ENCODE measurements at regions not wholly inside any gene's neighbourhood (a gene's known extent, or its start where the extent isn't known, plus 50 kb on each side); places are given as distances from the start of the nearest gene placed in this dataset.

DNA sequence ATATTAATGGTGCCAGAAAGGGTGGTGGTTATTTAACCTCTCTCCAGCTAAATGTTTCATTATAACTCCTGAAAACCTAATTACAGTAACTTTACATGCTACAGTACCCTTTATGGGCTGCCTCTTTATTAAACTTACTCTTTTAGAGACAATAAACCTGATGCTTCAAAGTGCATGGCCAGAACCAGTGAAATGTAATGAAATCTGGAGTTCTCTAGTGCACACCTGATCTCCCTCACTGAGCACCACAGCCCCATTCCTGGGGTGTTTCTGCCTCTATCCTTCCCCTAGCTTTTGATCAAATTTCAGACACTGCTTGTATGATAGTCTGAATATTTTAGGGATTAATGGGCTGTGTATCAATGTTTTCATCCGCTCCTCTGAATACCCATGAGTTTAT is 306.5 kb upstream of the WWC1 start:
- DNase-seq (ENCODE audit: low read depth) = no peak

DNA sequence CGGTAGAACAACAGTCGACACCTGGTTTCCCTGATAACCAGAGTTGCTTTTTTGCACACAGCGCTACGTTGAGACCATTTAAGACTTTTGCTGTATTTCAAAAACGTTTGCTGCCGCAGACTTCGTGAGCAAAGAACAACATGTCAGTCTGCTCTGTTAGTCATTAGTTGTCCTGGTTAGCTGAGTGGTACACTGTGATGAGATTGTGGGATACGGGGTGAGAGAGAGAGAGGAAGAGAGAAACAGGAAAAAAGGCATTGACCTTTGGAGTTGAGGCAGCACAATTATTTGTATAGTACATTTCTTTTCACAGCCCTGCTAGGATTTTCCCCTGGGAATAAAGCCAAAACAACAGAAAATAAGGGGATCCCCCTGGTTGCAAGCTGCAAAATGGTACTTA is 306.1 kb upstream of the WWC1 start:
- DNase-seq (ENCODE audit: low read depth) = no peak

DNA sequence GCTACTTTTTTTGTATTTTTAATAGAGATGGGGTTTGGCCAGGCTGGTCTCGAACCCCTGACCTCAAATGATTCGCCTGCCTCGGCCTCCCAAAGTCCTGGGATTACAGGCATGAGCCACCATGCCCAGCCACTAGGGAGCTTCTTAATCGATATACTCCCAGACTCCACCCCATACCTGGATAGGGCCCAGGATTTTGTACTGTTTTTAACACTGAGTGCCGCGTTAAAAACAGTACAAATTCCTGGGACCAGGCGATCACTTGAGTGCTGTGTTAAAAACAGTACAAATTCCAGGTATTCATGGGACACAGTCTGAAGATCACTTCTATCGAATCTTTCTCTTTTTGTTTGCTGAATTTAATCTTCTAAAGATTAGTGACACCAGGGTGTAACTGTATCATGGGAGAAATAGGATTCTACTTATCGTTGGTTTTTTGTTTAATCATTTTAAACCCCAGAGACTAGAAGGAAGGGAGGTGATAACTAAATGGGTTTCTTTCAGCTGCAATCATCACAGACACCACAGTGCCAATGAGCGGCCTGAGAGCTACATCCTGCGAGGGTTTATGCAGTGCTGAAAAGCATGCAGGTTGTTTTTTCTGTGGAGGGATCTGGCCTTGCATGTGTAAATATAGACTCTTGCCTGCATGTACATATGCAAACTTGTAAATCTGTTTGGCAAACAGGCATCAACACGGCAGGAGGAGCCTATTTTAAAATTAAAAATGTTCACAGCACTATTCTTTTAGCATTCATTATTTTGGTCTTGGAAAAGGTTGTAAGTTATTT is 303.8 kb upstream of the WWC1 start:
- DNase-seq (ENCODE audit: low read depth) = no peak

DNA sequence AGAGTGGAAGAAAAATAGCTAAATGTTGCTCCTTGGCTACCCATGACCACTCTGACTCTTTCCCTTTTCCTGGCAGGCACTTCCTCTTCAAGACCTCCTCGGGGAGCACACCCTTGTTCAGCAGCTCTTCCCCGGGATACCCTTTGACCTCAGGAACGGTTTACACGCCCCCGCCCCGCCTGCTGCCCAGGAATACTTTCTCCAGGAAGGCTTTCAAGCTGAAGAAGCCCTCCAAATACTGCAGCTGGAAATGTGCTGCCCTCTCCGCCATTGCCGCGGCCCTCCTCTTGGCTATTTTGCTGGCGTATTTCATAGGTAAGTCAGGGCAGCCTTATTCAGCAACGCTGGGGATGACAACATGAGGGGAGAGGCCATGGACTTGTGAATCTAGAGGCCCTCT is 298.6 kb upstream of the WWC1 start:
- DNase-seq (ENCODE audit: low read depth) = no peak

DNA sequence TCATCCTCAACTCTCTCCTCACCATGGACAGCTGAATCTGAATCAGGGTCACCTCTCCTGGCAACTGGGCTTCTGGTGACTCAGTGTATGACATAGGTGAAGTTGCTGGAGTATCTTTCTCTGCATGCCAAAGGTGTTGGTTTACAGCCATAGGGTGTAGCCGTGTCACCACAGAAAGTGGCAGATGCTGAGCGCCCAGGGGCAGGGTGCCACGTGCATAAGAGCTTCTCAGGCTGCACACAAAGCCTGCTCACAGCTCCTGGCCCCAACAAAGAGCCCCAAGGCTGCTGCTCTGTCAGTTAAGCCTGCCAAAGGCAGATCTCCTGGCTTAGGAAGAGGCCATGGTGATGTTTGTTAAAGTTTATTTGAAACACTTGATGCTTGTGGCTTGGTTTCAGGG is 297.7 kb upstream of the WWC1 start:
- no peak for DNase-seq (ENCODE audit: low read depth)

DNA sequence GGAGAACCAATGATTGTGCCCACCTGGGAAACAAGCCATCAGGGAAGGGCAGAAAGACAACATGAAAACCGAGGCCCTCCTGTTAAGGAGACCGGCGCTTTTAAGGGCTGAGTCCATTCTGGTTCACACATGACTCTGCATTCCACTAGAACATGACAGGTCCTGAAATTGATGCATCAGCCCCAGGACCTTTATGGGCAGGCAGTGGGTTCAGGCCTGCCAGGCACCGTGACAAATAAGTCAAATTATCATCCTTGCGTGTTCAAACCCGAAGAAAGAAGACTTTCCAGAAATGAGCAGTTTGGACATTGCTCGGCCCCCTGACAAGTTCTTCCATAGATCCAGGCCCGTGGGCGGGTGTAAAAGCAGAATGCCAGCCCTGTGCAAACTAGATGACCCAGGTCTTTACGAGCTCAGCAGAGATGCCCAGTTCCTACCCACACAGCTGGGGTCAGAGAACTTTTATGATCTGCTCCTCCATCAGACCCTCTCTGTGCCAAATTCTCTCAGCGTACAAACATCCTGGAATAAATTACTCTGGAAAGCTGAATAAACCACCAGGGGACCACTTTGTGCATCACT is 295.5 kb upstream of the WWC1 start:
- DNase-seq (ENCODE audit: low read depth) = no peak

DNA sequence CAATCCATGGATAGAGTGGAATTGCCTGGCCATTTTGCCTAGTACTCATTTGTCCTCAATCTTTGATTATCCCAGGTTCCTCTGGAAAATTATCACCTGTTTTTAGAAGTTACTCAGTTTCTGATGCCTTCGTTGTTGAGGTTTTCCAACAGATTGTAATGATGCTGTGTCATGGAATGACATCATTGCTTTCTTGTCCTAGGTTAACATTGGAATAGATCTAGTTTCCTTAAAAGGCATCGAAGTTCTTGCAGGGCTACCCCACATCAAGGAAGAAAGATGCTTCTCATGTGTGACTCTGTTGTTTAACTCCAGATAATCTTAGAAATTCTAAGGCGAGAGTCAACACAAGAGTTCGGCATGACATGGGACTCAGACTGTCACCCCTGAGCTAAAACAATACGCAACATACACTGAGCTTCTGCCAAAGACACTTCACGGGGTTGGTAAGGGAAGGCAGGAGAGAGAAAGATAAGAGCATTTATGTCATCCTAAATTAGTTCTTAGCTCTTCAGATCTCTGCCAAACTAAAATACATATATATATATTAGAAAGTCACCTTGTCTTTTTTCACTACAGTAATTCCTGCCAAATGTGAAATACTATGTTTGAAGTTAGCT is 293.2 kb upstream of the WWC1 start:
- DNase-seq (ENCODE audit: low read depth) = no peak

DNA sequence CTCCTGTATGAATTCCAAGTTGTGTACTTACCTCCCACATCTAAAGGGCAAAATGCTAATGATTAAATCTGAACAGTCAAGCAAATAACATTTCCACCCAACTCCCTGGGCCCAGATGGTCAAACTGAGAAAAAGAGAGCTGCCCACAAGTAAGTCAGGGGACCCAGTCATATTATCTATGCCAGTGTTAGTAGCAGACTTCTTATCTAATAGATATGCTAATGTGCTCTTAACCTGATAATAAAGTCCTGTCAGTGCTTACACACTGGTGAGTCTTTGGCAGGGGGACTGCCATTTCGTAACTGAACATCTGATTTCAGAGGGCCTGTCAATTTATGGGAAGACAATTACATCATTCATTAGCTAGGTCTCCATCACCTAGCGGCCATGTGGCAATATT is 292.3 kb upstream of the WWC1 start:
- DNase-seq (ENCODE audit: low read depth) = no peak

DNA sequence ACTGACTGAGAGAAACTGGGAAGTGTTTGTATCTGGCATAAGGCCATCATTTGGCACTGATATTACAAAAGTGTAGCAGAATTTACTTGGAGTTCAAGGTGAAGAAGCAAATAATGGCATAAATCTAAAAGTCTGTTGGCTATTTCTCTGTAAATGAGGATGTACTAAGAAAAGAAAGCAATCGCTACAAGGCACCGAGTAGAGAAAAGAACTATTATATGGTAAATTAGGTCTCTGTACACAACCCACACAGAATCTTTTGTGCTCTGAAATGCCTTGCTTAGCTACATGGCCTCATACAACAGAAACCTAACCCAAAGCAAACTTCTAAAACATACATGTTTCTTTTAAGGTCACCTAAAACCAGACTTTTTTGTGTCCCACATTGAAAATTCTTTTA is 290.1 kb upstream of the WWC1 start:
- DNase-seq (ENCODE audit: low read depth) = no peak

DNA sequence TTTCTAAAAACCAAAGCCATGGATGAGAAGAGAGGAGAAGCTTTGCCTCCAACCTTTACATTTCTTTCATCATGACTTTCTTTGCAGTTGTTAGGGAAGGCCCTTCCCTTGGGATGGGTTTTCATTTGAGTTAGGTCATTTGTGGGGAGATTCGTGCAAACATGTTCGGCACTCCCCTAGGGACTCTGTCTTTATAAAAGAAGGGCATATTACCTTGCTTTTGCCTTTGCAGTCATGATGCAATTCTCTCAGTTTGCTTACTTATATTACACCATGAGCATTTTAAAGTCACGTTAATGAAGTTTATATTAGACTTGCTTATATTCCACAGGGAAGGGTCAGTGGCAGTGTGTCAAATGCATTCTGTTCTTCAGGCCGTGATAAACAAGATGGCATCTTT is 289.3 kb upstream of the WWC1 start:
- DNase-seq (ENCODE audit: low read depth) = no peak

DNA sequence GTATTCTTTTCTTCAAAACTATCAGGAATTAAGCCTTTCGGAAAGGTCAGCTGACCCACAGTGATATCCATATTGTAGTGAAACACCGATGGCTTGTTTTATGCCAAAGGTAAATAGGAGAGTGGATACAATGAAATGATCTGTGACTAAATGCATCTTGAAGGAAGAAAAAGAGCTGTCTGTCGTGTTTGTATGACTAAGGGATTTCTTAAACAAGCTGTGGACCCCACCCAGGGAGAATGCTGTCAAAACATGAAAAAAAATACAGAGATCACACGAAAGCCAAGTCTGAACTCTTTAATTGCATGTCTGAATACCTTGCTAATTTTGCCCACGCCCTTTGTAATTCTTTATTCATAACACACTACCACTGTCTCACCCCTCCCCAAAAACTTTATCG is 286.4 kb upstream of the WWC1 start:
- DNase-seq (ENCODE audit: low read depth) = no peak

DNA sequence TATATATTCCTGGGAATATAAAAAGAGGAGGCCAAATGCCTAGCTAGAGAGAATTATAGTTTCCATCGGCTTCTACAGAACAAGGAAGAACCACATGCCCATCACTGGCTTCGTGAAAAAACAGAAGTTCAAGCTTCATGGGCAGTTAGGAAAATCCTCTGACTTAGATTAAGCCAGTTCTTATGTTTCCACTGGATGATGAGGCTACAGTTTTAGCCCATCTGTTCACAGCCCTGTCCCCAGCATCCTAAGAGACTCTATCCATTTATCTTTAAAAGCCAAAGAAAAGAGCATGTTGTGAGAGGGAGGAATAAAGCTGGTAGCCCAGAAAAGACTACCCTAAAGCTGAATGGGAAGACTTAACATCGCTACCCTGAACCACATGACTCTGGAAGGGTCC is 285.5 kb upstream of the WWC1 start:
- DNase-seq (ENCODE audit: low read depth) = no peak

DNA sequence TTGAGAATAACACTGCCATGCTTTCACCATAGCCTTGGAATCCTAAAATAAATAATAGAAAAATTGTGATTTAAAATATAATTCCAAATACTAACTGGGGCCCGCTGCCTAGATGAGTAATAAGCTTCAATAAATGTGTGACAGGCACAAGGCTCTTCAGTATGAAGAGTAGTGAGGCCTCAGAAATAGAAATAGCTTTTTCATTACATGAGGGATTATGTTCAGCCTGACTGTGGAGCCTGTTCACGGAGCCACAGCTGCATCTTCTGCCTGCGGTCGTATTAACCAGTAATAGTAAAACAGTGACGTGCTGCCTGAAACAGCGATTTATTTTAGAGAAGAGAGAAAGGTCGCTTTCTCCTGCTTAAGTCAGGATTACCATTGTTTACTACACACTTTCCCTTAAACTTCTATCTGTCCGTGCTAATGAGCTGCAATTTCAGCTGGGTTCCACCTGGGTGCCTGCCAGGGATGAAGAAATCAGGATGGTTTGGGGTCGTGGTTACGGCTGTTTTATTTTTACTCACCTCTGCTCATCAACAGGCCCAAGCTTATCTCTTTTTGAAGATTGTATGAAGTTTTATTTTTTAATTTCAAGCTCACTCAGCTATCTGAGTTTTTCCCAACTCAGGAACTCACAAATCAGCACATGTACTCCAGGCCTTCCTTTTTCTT is 284.9 kb upstream of the WWC1 start:
- no peak for DNase-seq (ENCODE audit: low read depth)

DNA sequence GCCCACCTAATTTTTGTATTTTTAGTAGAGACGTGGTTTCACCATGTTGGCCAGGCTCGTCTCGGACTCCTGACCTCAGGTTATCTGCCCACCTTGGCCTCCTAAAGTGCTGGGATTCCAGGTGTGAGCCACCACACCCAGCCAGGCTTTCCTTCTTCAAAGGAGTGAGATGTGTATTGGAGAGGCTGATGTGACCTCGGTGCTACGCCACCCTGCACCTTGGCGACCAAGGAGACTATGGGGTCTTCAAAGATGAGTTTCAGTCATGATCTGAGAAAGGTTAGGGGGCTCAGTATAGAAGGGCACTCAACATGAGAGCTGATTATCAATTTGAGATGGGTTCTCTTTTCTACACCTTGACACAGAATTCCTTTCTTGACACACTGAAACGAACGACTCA is 284.2 kb upstream of the WWC1 start:
- DNase-seq (ENCODE audit: low read depth) = no peak

DNA sequence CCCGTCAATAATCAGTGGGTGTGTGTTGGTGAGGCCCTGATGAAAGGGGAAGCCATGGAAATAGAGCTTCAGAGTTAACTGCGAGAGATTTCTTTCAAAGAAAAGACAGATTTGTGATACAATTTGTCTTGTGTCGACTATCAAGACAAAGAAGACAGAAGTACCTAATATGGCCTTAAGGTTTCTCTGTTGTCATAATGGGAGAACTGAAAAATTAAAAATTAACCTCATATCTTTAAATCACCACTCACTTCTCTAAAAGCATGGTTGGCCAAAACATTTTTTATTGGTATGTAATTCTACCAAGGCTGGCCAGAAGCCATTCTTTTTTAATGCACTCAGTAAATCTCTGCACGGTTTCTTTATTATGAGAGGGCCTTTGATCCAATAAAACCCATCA is 282.9 kb upstream of the WWC1 start:
- DNase-seq (ENCODE audit: low read depth) = no peak

DNA sequence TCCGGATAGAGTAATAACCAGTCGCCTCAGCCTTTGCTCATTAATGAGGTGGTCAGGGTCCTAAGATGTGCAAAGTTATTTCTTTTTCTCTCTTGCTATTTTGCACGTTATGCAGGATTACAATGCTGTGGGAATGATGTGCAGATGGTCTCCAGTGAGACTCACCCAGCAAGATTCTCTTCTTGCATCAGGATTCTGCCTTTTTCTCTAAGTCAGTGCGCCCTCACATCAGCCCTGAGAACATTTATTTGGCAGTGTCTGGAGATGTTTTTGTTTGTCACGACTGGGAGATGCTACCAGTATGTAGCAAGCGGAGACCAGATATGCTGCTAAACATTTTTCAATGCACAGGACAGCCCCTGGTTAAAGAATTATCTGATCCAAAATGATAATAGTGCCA is 280.3 kb upstream of the WWC1 start:
- DNase-seq (ENCODE audit: low read depth) = no peak

DNA sequence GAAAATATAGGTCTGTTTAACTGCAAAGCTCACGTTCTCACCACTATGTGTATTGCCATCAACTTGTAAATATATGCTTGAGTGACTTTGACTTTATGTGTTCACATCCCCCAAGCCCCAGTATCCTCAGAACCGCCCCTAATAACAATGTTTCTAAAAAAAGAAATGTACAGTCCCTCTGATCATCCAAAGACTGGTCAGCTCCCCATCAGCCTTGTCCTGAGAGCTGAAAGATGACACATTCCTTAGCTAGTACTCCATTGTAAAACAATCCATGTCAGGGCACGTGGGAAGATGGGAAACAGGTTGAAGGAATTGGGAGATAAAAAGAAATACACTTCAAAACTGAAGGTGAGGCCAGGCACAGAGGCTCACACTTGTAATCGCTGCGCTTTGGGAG is 279.4 kb upstream of the WWC1 start:
- no peak for DNase-seq (ENCODE audit: low read depth)

DNA sequence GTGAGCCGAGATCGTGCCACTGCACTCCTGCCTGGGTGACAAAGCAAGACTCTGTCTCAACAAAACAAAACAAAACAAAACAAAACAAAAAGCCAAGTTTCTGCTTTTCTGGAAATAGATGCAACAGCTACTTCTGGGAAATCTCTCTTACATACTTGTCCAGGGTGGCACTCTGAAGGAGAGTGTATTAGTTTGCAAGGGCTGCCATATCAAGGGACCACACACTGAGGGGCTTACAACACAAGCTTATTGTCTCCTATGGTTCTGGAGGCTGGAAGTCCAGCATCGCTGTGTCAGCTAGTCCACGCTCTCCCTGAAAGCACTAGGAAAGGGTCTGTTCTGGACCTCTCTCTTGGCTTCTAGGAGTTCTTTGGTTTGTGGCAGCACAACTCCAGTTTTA is 277.9 kb upstream of the WWC1 start:
- DNase-seq (ENCODE audit: low read depth) = no peak

DNA sequence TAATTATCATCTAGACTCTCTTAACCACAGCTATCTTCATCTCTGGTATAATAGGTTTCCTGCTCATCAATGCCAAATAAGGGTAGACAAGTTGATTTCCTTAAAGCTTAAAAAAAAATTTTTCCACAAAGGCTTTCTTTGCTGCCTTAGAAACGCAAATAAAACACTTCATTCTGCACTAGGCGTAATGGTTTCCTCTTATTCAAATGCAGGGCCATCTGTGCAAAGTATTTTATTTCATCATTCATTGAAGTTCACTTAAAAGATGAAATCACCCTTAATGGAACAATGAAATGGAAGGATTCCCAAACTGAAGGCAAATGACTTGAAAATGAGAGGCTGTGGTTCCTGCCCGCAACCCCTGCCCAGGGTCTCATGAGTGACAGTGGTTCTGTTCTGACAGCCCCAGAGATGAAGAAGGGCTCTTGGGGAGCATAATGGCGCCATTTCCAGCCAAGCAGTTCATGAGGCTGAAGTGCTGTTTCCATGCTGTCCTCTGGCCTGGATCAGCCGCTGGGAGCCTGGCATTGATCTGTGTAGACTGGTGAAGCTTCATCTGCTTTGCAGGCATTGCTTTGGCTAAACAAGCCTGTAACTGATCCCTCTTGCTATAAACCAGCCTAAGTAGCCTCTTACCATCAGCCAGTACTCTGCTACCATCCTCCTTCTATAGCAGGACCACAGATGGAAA is 276.9 kb upstream of the WWC1 start:
- no peak for DNase-seq (ENCODE audit: low read depth)

DNA sequence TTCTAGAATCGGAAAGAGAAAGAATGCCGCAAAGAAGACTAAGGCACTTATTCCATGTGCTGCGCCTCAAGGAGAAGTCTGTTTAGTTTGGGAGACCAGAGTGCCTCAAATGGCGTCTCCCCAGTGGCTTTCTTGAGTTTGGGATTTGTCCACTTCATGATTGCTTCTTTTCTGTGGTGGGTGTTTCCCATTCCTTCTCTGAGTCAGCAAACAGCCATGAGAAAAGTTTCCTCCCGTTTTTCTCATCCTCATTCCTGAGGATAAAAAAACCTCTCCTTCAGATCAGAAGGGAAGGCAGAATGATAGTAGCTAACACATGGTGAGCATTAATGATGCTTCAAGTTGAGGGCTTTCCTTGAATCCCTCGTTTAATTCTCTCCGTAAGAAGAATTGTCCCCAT is 275.9 kb upstream of the WWC1 start:
- no peak for DNase-seq (ENCODE audit: low read depth)

DNA sequence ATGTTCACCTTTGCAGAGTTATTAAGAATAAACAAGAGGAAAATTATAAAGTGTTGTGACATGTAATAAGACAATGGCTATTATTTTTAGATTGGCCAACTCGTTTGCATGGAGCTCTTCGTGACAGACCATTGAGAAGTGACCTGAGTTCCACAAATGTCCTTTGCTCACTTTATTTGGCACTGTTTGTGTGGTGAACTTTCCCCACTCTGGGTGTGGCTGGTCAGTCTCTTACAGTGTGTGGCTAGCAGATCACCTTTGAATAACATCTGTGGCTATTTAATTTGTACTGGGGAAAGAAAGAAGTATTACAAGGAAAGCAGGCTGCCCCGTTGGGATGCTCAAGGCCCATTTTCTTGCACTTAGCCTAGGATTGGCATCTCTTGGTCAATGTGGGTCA is 274.1 kb upstream of the WWC1 start:
- DNase-seq (ENCODE audit: low read depth) = no peak

DNA sequence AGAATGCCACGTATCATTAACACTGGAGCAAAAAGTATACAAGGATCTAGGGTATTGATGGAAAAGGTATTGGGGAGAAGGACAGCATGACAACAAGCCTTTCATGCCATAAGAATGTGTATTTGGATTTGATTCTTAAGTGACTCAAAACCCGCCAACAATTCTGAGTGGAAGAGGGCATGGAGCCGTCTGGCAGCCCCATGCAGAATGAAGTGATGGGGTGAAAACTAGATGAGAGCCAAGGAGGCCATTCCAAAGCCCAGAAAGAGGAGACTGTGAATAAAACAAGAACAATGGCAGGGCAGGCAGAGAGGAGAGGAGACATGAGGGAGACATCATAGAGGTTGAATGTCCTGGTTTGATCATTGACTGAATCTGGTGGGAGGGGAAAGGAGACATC is 272.3 kb upstream of the WWC1 start:
- no peak for DNase-seq (ENCODE audit: low read depth)

Measured in ELR (cell line).